ENCODE measurements at regions not wholly inside any gene's neighbourhood (a gene's known extent, or its start where the extent isn't known, plus 50 kb on each side); places are given as distances from the start of the nearest gene placed in this dataset.

DNA sequence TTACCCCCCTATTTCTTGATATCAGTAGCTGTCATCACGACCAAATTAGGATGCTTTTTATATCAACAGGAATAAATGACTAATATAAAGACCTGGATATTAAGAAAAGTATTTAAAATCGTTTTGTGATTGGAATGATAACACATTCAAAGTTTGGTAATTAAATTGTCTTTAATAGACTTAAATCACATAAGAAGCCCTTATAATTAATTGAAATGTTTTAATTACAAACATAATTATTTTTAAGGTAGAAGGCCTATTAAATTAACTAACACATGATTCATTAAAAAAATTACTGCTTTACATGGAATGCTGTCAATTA, 412.4 kb downstream of the FUT8 start:
- Mint-ChIP-seq H3K36me3 (ENCODE audit: low read depth) (no peaks in the 10 kb centered on the region), H3K9me3 (no peaks in the 10 kb centered on the region), H3K4me3 (no peak overlapping the region), H3K27ac (no peak overlapping the region), H3K27me3 (no peaks in the 10 kb centered on the region), H3K4me1 (peaks cover 4% of the 10 kb centered on the region)
- no peak for DNase-seq
- ATAC-seq = no peak

DNA sequence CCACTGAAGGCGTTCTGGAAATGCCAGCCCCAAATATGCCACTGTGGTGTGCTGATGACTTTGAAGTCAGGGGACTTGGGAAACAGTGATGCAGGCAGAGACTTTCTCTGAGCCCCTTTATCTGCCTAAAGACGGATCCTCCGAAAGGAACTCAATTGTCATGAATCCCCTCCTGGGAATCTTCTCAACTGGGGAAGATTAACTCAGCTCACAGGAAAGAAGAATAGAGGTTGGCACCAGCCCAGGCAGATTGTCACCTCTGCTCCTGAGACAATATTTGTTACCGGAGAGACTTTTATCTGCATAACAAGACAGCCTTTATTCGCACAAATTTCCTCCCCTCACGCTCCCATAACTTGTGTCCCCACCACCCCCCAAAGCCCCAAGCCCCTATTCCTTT, 414.4 kb downstream of the FUT8 start:
- H3K4me1 Mint-ChIP-seq = peaks cover 4% of the 10 kb centered on the region
- H3K9me3 Mint-ChIP-seq = no peaks in the 10 kb centered on the region
- no peak for DNase-seq
- no peaks in the 10 kb centered on the region for H3K27me3 Mint-ChIP-seq
- H3K36me3 Mint-ChIP-seq (ENCODE audit: low read depth) = no peaks in the 10 kb centered on the region
- no peak overlapping the region for H3K4me3 Mint-ChIP-seq
- ATAC-seq = no peak
- H3K27ac Mint-ChIP-seq = no peak overlapping the region

GRCh38 chr14:65827520-65827919, 415.0 kb downstream of the FUT8 start:
- peaks cover 4% of the 10 kb centered on the region for H3K4me1 Mint-ChIP-seq

GRCh38 chr14:65828396-65828795, 415.9 kb downstream of the FUT8 start:
- no peak for DNase-seq
- H3K27ac Mint-ChIP-seq = no peak overlapping the region
- no peak overlapping the region for H3K4me3 Mint-ChIP-seq
- peaks cover 4% of the 10 kb centered on the region for H3K4me1 Mint-ChIP-seq
- no peak for ATAC-seq
- H3K36me3 Mint-ChIP-seq (ENCODE audit: low read depth) = no peaks in the 10 kb centered on the region
- no peaks in the 10 kb centered on the region for H3K27me3 Mint-ChIP-seq
- no peaks in the 10 kb centered on the region for H3K9me3 Mint-ChIP-seq

More at GRCh38 chr14:65827520-65827919, 415.0 kb downstream of the FUT8 start:
- ATAC-seq (no peak), DNase-seq (no peak)
- Mint-ChIP-seq H3K27me3 (no peaks in the 10 kb centered on the region), H3K9me3 (no peaks in the 10 kb centered on the region), H3K4me3 (no peak overlapping the region), H3K27ac (no peak overlapping the region), H3K36me3 (ENCODE audit: low read depth) (no peaks in the 10 kb centered on the region)

- Mint-ChIP-seq H3K4me1 (peaks cover 10% of the 10 kb centered on the region), H3K36me3 (ENCODE audit: low read depth) (no peaks in the 10 kb centered on the region), H3K27ac (no peak overlapping the region), H3K27me3 (no peaks in the 10 kb centered on the region), H3K9me3 (no peaks in the 10 kb centered on the region), H3K4me3 (no peak overlapping the region)
- no peak for DNase-seq
- ATAC-seq = no peak
Observed at GRCh38 chr14:65832431-65833266, 420.1 kb downstream of the FUT8 start.

DNA sequence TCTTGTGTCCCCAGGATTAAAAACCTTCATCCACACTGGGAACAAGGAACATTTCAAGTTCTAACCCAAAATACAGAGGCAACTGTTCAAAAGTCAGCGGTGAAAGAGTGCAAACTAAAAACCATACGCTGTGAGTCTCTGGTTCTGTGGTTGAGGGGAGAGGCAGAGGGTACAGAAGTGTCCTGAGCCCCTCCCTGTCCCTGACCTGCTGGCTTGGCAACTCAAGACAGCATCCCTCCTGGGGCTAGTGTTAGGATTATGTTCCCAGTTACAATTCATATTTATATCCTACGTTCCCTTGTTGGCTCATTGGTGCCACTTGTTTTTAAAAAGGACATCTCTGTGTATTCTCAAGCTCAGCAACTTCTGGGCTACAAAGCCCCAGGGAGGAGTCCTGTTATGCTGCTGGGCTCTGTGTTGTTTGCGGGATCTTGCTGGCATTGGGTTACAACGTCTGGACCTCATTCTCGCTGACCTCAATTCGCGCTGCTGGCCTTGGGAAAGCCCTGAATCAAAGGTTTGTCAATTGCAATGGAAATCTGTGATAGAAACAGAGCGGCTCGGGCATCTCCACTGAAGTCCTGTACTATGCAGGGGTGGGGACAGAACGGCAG, 420.8 kb downstream of the FUT8 start:
- H3K9me3 Mint-ChIP-seq = no peaks in the 10 kb centered on the region
- no peak overlapping the region for H3K27ac Mint-ChIP-seq
- H3K4me1 Mint-ChIP-seq = peaks cover 17% of the 10 kb centered on the region
- ATAC-seq (no peak), DNase-seq (no peak)
- no peaks in the 10 kb centered on the region for H3K36me3 Mint-ChIP-seq (ENCODE audit: low read depth)
- no peak overlapping the region for H3K4me3 Mint-ChIP-seq
- no peaks in the 10 kb centered on the region for H3K27me3 Mint-ChIP-seq

DNA sequence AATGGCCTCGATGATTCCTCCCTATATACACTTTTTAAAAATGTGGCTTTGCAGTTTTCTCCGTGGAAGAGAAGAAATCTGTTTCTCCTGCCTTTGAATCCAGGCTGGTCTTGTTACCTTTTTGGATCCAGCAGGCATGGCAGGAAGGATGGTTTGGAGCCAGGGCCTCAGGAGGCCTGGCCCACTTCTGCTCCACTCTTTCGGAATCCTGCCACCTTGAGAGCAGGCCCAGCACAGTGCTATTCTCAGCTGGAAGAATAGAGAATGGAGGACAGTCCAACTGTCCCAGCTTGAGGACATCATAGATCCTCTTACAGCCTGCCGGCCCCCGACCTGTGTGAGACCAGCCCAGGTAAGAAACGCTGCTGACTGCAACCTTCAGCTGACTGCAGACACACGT, 421.5 kb downstream of the FUT8 start:
- no peak for ATAC-seq
- H3K4me1 Mint-ChIP-seq = peaks cover 22% of the 10 kb centered on the region
- no peak overlapping the region for H3K4me3 Mint-ChIP-seq

DNA sequence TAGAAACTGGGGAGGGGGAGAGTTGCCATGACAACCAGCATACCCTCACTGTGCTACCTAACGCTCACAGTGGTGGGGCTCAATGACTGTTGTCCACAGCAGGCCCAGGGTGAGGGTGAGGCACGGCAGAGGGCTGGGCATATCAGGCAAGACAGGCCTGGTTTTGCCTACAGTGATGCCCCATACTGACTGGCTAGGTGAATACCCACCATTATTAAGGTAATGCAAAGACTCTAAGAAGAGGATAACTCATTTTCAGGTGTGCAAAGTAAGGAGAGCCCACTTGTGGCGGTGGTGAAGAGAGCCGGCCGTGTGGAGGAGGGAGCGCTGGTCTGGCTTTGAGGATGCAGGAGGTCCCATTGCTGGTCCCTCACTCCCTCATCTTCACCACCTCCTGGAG, 422.3 kb downstream of the FUT8 start:
- no peak overlapping the region for H3K27ac Mint-ChIP-seq
- no peak for DNase-seq
- H3K4me3 Mint-ChIP-seq = no peak overlapping the region
- H3K4me1 Mint-ChIP-seq = peaks cover 29% of the 10 kb centered on the region
- no peaks in the 10 kb centered on the region for H3K36me3 Mint-ChIP-seq (ENCODE audit: low read depth)
- no peaks in the 10 kb centered on the region for H3K27me3 Mint-ChIP-seq
- no peak for ATAC-seq
- no peaks in the 10 kb centered on the region for H3K9me3 Mint-ChIP-seq

More for the DNA sequence above, 421.5 kb downstream of the FUT8 start:
- no peaks in the 10 kb centered on the region for H3K9me3 Mint-ChIP-seq
- no peaks in the 10 kb centered on the region for H3K36me3 Mint-ChIP-seq (ENCODE audit: low read depth)
- no peak for DNase-seq
- H3K27ac Mint-ChIP-seq = no peak overlapping the region
- no peaks in the 10 kb centered on the region for H3K27me3 Mint-ChIP-seq

GRCh38 chr14:65835501-65835900, 423.0 kb downstream of the FUT8 start:
- Mint-ChIP-seq H3K4me3 (no peak overlapping the region), H3K9me3 (no peaks in the 10 kb centered on the region), H3K27me3 (no peaks in the 10 kb centered on the region), H3K27ac (no peak overlapping the region), H3K4me1 (peaks cover 32% of the 10 kb centered on the region), H3K36me3 (ENCODE audit: low read depth) (no peaks in the 10 kb centered on the region)
- no peak for ATAC-seq
- DNase-seq = no peak

DNA sequence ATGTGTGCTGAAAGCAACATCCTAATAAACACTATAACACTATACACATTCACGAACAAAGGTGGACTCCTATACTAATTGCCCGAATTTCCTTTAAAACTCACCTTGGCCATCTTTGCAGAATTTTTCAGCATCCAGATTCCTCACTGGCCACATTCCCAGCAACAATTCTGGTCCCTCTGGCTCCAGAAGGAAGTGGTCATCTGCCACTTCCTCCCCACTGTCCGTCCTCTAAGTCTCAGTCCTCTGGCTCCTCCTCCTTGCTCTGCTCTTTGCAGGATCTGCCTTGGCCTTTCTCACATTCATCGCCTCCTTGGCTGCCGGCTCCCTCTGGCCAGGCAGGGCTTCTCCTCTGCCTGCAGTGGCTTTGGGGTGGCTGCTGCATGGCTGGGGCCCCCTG, 426.0 kb downstream of the FUT8 start:
- Mint-ChIP-seq H3K36me3 (ENCODE audit: low read depth) (no peaks in the 10 kb centered on the region), H3K9me3 (no peaks in the 10 kb centered on the region), H3K27ac (no peak overlapping the region), H3K27me3 (no peaks in the 10 kb centered on the region), H3K4me3 (no peak overlapping the region), H3K4me1 (peaks cover 37% of the 10 kb centered on the region)
- ATAC-seq (no peak), DNase-seq (no peak)

GRCh38 chr14:65840118-65840751, 427.7 kb downstream of the FUT8 start:
- H3K27ac Mint-ChIP-seq = no peak overlapping the region

GRCh38 chr14:65840786-65841185, 428.3 kb downstream of the FUT8 start:
- Mint-ChIP-seq H3K27ac (no peak overlapping the region), H3K36me3 (ENCODE audit: low read depth) (no peaks in the 10 kb centered on the region), H3K4me1 (peaks cover 48% of the 10 kb centered on the region), H3K27me3 (no peaks in the 10 kb centered on the region), H3K9me3 (no peaks in the 10 kb centered on the region), H3K4me3 (no peak overlapping the region)
- no peak for ATAC-seq
- no peak for DNase-seq

More at GRCh38 chr14:65840118-65840751, 427.7 kb downstream of the FUT8 start:
- DNase-seq = no peak
- no peaks in the 10 kb centered on the region for H3K27me3 Mint-ChIP-seq
- no peaks in the 10 kb centered on the region for H3K36me3 Mint-ChIP-seq (ENCODE audit: low read depth)
- H3K4me3 Mint-ChIP-seq = no peak overlapping the region
- H3K4me1 Mint-ChIP-seq = peaks cover 47% of the 10 kb centered on the region
- ATAC-seq = no peak
- H3K9me3 Mint-ChIP-seq = no peaks in the 10 kb centered on the region

DNA sequence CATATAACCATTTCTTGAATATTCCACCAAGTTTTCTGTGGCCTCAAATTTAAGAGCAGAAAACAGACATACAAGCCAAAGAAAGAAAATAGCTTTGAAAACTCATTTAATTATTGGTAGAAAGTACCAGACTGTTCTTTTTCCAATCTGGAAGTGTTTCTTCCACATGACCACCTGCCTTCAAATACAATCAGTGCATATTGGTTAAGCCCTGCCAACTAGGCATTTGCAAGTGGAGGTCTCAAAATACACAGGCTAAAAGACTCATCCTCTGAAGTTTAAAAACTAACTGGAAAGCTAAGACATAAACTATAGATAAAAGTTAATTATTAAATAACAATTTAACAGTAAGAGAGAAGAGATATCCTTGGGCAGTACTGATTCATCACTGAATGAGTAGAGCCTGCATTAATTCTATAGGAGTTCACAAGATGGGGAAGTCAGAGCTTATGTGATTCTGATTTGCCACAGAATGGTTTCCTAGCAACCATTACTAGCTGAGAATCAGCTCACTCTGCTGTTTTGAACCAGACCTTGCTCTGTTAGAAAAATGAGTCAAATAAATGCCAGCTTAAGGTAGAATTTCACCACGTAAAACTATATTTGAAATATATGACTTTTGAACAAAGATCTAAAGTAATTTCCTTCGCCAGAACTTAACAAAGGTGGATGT, 433.8 kb downstream of the FUT8 start:
- ATAC-seq = peak; percentile 53
- H3K9me3 Mint-ChIP-seq = peaks cover 8% of the 10 kb centered on the region
- peak overlapping the region; percentile 69 for H3K27ac Mint-ChIP-seq
- H3K36me3 Mint-ChIP-seq (ENCODE audit: low read depth) = peaks cover 2% of the 10 kb centered on the region
- H3K4me1 Mint-ChIP-seq = peaks cover 62% of the 10 kb centered on the region
- no peak for DNase-seq
- no peaks in the 10 kb centered on the region for H3K27me3 Mint-ChIP-seq
- no peak overlapping the region for H3K4me3 Mint-ChIP-seq

DNA sequence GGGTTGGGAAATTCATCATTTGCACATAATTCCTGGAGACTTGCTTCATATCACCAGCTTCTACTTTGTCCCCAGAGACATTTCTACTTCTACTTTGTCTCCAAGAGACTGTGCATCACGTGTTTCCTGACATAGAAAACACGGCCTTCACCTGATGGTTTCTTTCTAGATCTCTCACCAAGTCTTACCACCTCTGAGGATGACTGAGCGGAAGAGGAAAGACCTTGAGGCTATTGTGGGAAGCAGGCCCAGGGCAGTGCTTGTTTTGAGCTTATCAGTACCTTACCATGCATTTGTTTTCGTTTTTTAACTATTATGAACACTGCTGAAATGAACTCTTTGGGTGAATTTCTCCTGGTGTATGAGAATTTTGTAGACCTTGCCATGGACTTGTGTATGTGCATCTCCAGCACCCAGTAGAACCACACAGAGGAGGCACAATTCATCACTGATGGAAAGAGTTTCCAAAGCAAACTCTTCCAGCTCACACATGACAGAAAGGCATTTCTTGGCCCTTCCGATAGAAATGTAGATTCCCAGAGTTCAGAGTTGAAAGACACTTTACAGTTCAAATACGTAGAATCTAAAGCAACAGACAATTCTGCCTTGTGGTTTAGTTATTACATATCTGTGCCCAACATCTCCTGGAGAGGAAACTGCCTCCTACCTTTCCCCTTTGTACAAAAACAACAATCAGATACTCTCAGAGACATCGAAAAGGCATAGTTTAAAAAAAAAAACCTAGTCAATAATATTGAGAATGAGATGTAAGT, 434.7 kb downstream of the FUT8 start:
- peaks cover 8% of the 10 kb centered on the region for H3K9me3 Mint-ChIP-seq
- ATAC-seq (peak; percentile 80), DNase-seq (peak; percentile 39)
- peak overlapping the region; percentile 24 for H3K4me3 Mint-ChIP-seq
- H3K36me3 Mint-ChIP-seq (ENCODE audit: low read depth) = peaks cover 2% of the 10 kb centered on the region
- H3K4me1 Mint-ChIP-seq = peaks cover 62% of the 10 kb centered on the region
- peak overlapping the region; percentile 69 for H3K27ac Mint-ChIP-seq
- no peaks in the 10 kb centered on the region for H3K27me3 Mint-ChIP-seq

Measured in activated naive CD8-positive, alpha-beta T cell treated with anti-CD3 and anti-CD28 coated beads, Interleukin-2, amount 50 U/mL, for 24 hours (primary cell).